ENCODE measurements at regions not wholly inside any gene's neighbourhood (a gene's known extent, or its start where the extent isn't known, plus 50 kb on each side); places are given as distances from the start of the nearest gene placed in this dataset.

- TF ChIP-seq EP300 (IDR thresholded peaks at IDR 0.05) = no peak
- no peak for TF ChIP-seq POLR2A (IDR thresholded peaks at IDR 0.05)
- no peak for TF ChIP-seq CTCF (IDR thresholded peaks at IDR 0.05)
- Histone ChIP-seq H3K27me3 (no peaks in the 10 kb centered on the region), H3K9me3 (no peaks in the 10 kb centered on the region), H3K27ac (no peak overlapping the region), H3K36me3 (no peaks in the 10 kb centered on the region), H3K4me3 (no peak overlapping the region), H3K4me1 (no peaks in the 10 kb centered on the region)
- 45 to 58% methylated on average over 3 of the region's 3 CpGs for WGBS, 2 donors
- no peak for DNase-seq (ENCODE audit: low spot score in 2 of 2)
Measured at GRCh38 chr10:15453926-15454325, 82.8 kb upstream of the FAM171A1 start.

- H3K36me3 ChIP-seq = no peaks in the 10 kb centered on the region
- H3K4me1 ChIP-seq = no peaks in the 10 kb centered on the region
- 43 to 52% methylated on average over 5 of the region's 5 CpGs for WGBS, 2 donors
- no peaks in the 10 kb centered on the region for H3K27me3 ChIP-seq
- no peak for TF ChIP-seq CTCF (IDR thresholded peaks at IDR 0.05)
- TF ChIP-seq POLR2A (IDR thresholded peaks at IDR 0.05) = no peak
- no peak for TF ChIP-seq EP300 (IDR thresholded peaks at IDR 0.05)
- no peak for DNase-seq (ENCODE audit: low spot score in 2 of 2)
- H3K9me3 ChIP-seq = no peaks in the 10 kb centered on the region
- no peak overlapping the region for H3K27ac ChIP-seq
- no peak overlapping the region for H3K4me3 ChIP-seq
Measured at GRCh38 chr10:15453457-15453856, 82.4 kb upstream of the FAM171A1 start.

GRCh38 chr10:15452545-15452944 is 81.5 kb upstream of the FAM171A1 start:
- Histone ChIP-seq H3K4me3 (no peak overlapping the region), H3K27ac (no peak overlapping the region), H3K36me3 (no peaks in the 10 kb centered on the region), H3K4me1 (no peaks in the 10 kb centered on the region), H3K9me3 (no peaks in the 10 kb centered on the region), H3K27me3 (no peaks in the 10 kb centered on the region)
- TF ChIP-seq EP300 (IDR thresholded peaks at IDR 0.05) (no peak), POLR2A (IDR thresholded peaks at IDR 0.05) (no peak)
- WGBS, 2 donors = 76 to 79% methylated on average over 5 of the region's 5 CpGs
- no peak for DNase-seq (ENCODE audit: low spot score in 2 of 2)

- 46 to 48% methylated on average over 5 of the region's 5 CpGs for WGBS, 2 donors
- H3K27ac ChIP-seq = no peak overlapping the region
Measured at GRCh38 chr10:15451137-15452094, 80.3 kb upstream of the FAM171A1 start.

GRCh38 chr10:15448598-15448997 is 77.5 kb upstream of the FAM171A1 start:
- no peak overlapping the region for H3K27ac ChIP-seq
- 89 to 93% methylated on average over 9 of the region's 9 CpGs for WGBS, 2 donors
- no peak overlapping the region for H3K4me3 ChIP-seq
- no peaks in the 10 kb centered on the region for H3K9me3 ChIP-seq
- no peaks in the 10 kb centered on the region for H3K27me3 ChIP-seq
- DNase-seq (ENCODE audit: low spot score in 2 of 2) = no peak
- H3K36me3 ChIP-seq = no peaks in the 10 kb centered on the region
- TF ChIP-seq EP300 (IDR thresholded peaks at IDR 0.05) = no peak
- no peaks in the 10 kb centered on the region for H3K4me1 ChIP-seq

More at GRCh38 chr10:15451137-15452094, 80.3 kb upstream of the FAM171A1 start:
- DNase-seq (ENCODE audit: low spot score in 2 of 2) = no peak
- Histone ChIP-seq H3K4me1 (no peaks in the 10 kb centered on the region), H3K4me3 (no peak overlapping the region), H3K9me3 (no peaks in the 10 kb centered on the region), H3K27me3 (no peaks in the 10 kb centered on the region), H3K36me3 (no peaks in the 10 kb centered on the region)
- no peak for TF ChIP-seq CTCF (IDR thresholded peaks at IDR 0.05)
- no peak for TF ChIP-seq POLR2A (IDR thresholded peaks at IDR 0.05)
- TF ChIP-seq EP300 (IDR thresholded peaks at IDR 0.05) = no peak

- no peak for DNase-seq (ENCODE audit: low spot score in 2 of 2)
- Histone ChIP-seq H3K27ac (no peak overlapping the region), H3K4me1 (peaks cover 0 to 2% (median 0%) of the 10 kb centered on the region in 4 donors), H3K4me3 (no peak overlapping the region), H3K9me3 (no peaks in the 10 kb centered on the region), H3K36me3 (no peaks in the 10 kb centered on the region), H3K27me3 (no peaks in the 10 kb centered on the region)
- 73 to 95% methylated on average over 1 of the region's 1 CpG for WGBS, 2 donors
- TF ChIP-seq EP300 (IDR thresholded peaks at IDR 0.05) (no peak), POLR2A (IDR thresholded peaks at IDR 0.05) (no peak), CTCF (IDR thresholded peaks at IDR 0.05) (no peak)
Measured at GRCh38 chr10:15445006-15445390, 73.9 kb upstream of the FAM171A1 start.

Data from tibial nerve (tissue), 4 donors.